Stomach (tissue), 4 donors: ENCODE measurements at regions not wholly inside any gene's neighbourhood (a gene's known extent, or its start where the extent isn't known, plus 50 kb on each side); places are given as distances from the start of the nearest gene placed in this dataset.

Source experiments
- EP300 ChIP-seq: sonication (generic); formaldehyde crosslinking; IDR thresholded peaks from one replicate; pipeline ENCODE4 v1.6.1; 2017; ENCODE audit warnings: antibody characterized with exemption
- POLR2A ChIP-seq, 4 donors: fragments of 450-650 bp; IDR thresholded peaks; one replicate each; pipeline ENCODE4 v1.6.1; 2016; ENCODE audit warnings: antibody characterized with exemption in 4 of 4, control low read depth in 2 of 4, mild to moderate bottlenecking in 1 of 4, moderate library complexity in 1 of 4
- POLR2AphosphoS5 ChIP-seq, 3 donors: sonication (generic); formaldehyde crosslinking; IDR thresholded peaks; one replicate each; pipeline ENCODE4 v1.6.1; 2016; ENCODE audit warnings: antibody characterized with exemption in 3 of 3
- TF ChIP-seq, protein P1 (sequence below), 7 experiments: fragments of 450-650 bp in 4 of 7; fragments of 200-600 bp in 3 of 7; sonication (generic) in 3 of 7; IDR thresholded peaks; one replicate each; pipeline ENCODE4 v1.5.1; 2016 to 2019; ENCODE audit warnings: antibody characterized with exemption in 7 of 7, control low read depth in 2 of 7, mild to moderate bottlenecking in 1 of 7

- TF ChIP-seq, protein P1, sequence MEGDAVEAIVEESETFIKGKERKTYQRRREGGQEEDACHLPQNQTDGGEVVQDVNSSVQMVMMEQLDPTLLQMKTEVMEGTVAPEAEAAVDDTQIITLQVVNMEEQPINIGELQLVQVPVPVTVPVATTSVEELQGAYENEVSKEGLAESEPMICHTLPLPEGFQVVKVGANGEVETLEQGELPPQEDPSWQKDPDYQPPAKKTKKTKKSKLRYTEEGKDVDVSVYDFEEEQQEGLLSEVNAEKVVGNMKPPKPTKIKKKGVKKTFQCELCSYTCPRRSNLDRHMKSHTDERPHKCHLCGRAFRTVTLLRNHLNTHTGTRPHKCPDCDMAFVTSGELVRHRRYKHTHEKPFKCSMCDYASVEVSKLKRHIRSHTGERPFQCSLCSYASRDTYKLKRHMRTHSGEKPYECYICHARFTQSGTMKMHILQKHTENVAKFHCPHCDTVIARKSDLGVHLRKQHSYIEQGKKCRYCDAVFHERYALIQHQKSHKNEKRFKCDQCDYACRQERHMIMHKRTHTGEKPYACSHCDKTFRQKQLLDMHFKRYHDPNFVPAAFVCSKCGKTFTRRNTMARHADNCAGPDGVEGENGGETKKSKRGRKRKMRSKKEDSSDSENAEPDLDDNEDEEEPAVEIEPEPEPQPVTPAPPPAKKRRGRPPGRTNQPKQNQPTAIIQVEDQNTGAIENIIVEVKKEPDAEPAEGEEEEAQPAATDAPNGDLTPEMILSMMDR (IDR thresholded peaks at IDR 0.05) = no peak
- TF ChIP-seq POLR2A (IDR thresholded peaks at IDR 0.05) = no peak
- no peak for TF ChIP-seq EP300
- no peak for TF ChIP-seq POLR2AphosphoS5 (IDR thresholded peaks at IDR 0.05)
These were observed 341.8 kb downstream of the CXCL12 start for GRCh38 chr10:44042926-44043602.
